Mucosa of descending colon (tissue), 3 donors: ENCODE measurements at regions not wholly inside any gene's neighbourhood (a gene's known extent, or its start where the extent isn't known, plus 50 kb on each side); places are given as distances from the start of the nearest gene placed in this dataset.

ENCODE experiments used
- ATAC-seq: fragments of 200-7000 bp; cut with Tn5 transposase; one replicate; pipeline ENCODE4 v1.9.1; 2020; ENCODE audit warnings: mild to moderate bottlenecking, moderate library complexity
- DNase-seq, 3 donors: peaks; one replicate each; pipeline ENCODE4 v3.0.0-alpha.2; 2020
- H3K36me3 ChIP-seq: fragments of 200-600 bp; one replicate; pipeline ENCODE4 v1.8.0; 2021; ENCODE audit warnings: low read depth, mild to moderate bottlenecking
- H3K4me1 ChIP-seq: fragments of 200-600 bp; one replicate; pipeline ENCODE4 v1.8.0; 2021; ENCODE audit warnings: low read depth, mild to moderate bottlenecking
- H3K4me3 ChIP-seq: fragments of 200-600 bp; one replicate; pipeline ENCODE4 v1.8.0; 2021; ENCODE audit warnings: mild to moderate bottlenecking
- H3K9me3 ChIP-seq: fragments of 200-600 bp; one replicate; pipeline ENCODE4 v1.8.0; 2021; ENCODE audit warnings: mild to moderate bottlenecking
- CTCF ChIP-seq: fragments of 200-600 bp; IDR thresholded peaks from one replicate; pipeline ENCODE4 v1.8.0; 2022; ENCODE audit warnings: antibody characterized with exemption, mild to moderate bottlenecking
- intact Hi-C, 2 donors: fragments of 100-400 bp; cut with DNase I in 1 of 2; cut with micrococcal nuclease in 1 of 2; formaldehyde crosslinking; loops; one replicate each; pipeline versions ENCODE4 v1.11.0 to v1.11.1; 2022; cut with DNase I, micrococcal nuclease
- donor health status: DM: no; HTN: no; CAD: no; lungs with moderate emphysema.
- donor health status: DM: no; HTN: no; CAD: no.
- donor health status: DM: no; HTN: yes; CAD: no.

DNA sequence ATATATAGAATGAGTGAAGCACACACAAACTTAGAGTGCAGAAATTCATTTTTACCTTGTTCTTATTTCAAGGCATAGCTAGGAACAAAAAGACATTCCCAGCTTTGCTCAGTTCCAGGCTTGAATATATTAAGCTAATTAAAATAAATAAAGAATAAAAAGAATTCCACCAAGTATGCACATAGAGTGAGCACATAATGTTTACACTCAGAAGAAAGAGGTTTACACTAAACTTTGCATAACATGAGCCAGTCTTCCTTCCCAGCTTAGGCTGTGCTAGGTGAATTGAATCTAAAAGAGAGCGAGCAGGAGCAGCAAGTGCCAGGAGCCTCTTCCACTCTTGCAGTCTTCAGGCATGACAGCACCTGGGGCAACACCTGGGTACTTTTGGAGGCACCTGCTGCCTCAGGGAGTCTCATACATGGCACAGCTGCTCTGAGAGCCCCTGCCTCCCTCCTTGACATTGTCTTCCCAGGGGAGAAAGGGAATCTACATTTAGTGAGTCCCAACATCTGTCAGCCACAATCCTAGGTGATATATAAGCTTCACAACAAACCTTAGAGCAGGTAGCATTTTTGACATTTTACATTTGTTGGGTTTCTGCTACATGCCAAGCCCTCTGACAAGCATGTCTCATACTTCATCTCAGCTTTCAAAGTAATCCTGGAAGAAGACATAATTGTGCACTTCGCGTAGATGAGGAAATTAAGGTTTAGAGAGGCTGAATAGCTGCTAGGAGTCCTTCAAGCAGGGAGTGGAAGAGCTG lies 732.7 kb upstream of the TENM4 start:
- no peak for TF ChIP-seq CTCF
- intact Hi-C loops: no loop called here
- H3K9me3 ChIP-seq: no peaks in the 10 kb centered on the region
- no peak for ATAC-seq
- DNase-seq: no peak
- no peaks in the 10 kb centered on the region for H3K36me3 ChIP-seq
- H3K4me3 ChIP-seq: no peak overlapping the region
- no peaks in the 10 kb centered on the region for H3K4me1 ChIP-seq

- ATAC-seq (no peak), DNase-seq (no peak)
- Histone ChIP-seq H3K4me3 (no peak overlapping the region), H3K36me3 (no peaks in the 10 kb centered on the region), H3K9me3 (no peaks in the 10 kb centered on the region), H3K4me1 (no peaks in the 10 kb centered on the region)
- no peak for TF ChIP-seq CTCF
- intact Hi-C loops: no loop called here
Observed at GRCh38 chr11:80168796-80169195, 728.0 kb upstream of the TENM4 start.

- Histone ChIP-seq H3K4me3 (no peak overlapping the region), H3K36me3 (no peaks in the 10 kb centered on the region), H3K4me1 (no peaks in the 10 kb centered on the region), H3K9me3 (no peaks in the 10 kb centered on the region)
- TF ChIP-seq CTCF: no peak
- no peak for ATAC-seq
- intact Hi-C loops: no loop called here
- no peak for DNase-seq
Observed at GRCh38 chr11:80167766-80168165, 726.9 kb upstream of the TENM4 start.

DNA sequence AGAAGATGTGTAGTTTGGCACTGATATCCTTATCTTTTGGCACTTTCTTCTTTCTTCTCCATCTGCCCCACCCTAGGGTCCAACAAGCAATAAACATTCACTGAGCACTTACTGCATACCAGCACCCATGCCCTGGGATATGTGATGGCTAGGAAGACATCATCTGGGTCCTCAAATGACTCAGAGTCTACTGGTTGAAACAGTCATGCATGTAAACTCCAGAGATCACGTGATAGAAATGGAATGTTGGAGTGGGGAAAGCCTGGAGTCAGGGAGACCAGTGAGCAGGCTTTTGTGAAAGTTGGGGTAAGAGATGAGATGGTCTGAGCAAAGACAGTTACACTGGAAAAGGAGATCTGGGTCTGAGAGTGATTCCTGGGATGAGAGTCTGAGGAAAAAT lies 724.9 kb upstream of the TENM4 start:
- intact Hi-C loops: no loop called here
- TF ChIP-seq CTCF: no peak
- H3K9me3 ChIP-seq: no peaks in the 10 kb centered on the region
- DNase-seq (no peak), ATAC-seq (no peak)
- no peaks in the 10 kb centered on the region for H3K4me1 ChIP-seq
- H3K36me3 ChIP-seq: no peaks in the 10 kb centered on the region
- H3K4me3 ChIP-seq: no peak overlapping the region

DNA sequence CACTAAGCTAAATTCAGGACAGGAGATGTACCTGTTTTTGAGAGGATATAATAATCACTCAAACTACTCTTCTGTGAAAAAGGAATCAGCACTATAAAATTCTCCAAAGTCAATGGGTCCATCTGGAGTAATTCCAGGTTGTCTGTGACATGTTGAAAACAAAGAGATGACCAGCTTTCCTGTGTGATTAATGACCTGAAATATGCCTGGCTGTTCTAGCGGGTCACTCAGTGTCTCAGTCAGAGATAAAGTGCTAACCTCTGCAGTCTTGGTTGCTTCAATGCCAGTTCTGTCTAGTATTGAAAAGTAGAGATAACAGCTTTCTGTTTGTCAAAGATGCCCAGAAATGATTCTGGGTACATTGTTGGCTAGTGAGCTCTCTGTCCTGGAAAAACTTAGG lies 722.6 kb upstream of the TENM4 start:
- intact Hi-C loops: no loop called here
- Histone ChIP-seq H3K4me3 (no peak overlapping the region), H3K36me3 (no peaks in the 10 kb centered on the region), H3K9me3 (no peaks in the 10 kb centered on the region), H3K4me1 (no peaks in the 10 kb centered on the region)
- TF ChIP-seq CTCF: no peak
- DNase-seq (no peak), ATAC-seq (no peak)

GRCh38 chr11:80163011-80163410 lies 722.2 kb upstream of the TENM4 start:
- no peak for TF ChIP-seq CTCF
- Histone ChIP-seq H3K4me1 (no peaks in the 10 kb centered on the region), H3K36me3 (no peaks in the 10 kb centered on the region), H3K4me3 (no peak overlapping the region), H3K9me3 (no peaks in the 10 kb centered on the region)
- ATAC-seq (no peak), DNase-seq (no peak)
- intact Hi-C loops: no loop called here
